ENCODE measurements at regions not wholly inside any gene's neighbourhood (a gene's known extent, or its start where the extent isn't known, plus 50 kb on each side); places are given as distances from the start of the nearest gene placed in this dataset.

- WGBS, 4 donors, result 60 to 75% (median 70%) methylated on average over 3 of the region's 3 CpGs
- TF ChIP-seq POLR2A (IDR thresholded peaks at IDR 0.05), result no peak
- TF ChIP-seq CTCF (IDR thresholded peaks at IDR 0.05), result no peak
These were observed 290.8 kb upstream of the SRRM4 start for GRCh38 chr12:118690506-118690905.

GRCh38 chr12:118694128-118694775 lies 287.1 kb upstream of the SRRM4 start:
- H3K27ac ChIP-seq, result peak overlapping the region in 3 of 12 donors; percentile 2 to 30 (median 4)
- peak in 3 of 5 donors; percentile 23 to 44 (median 34) for DNase-seq
- no peaks in the 10 kb centered on the region for H3K36me3 ChIP-seq
- WGBS, 4 donors, result 58 to 67% (median 61%) methylated on average over 11 of the region's 11 CpGs
- no peak for TF ChIP-seq CTCF (IDR thresholded peaks at IDR 0.05)
- no peak for TF ChIP-seq POLR2A (IDR thresholded peaks at IDR 0.05)
- H3K27me3 ChIP-seq, result no peaks in the 10 kb centered on the region
- peak in 2 of 4 donors; percentile 49 to 81 for ATAC-seq
- no peak overlapping the region for H3K4me3 ChIP-seq
- H3K9me3 ChIP-seq, result no peaks in the 10 kb centered on the region
- intact Hi-C loops (cut with DNase I), result no loop called here
- no peaks in the 10 kb centered on the region for H3K4me1 ChIP-seq

More at GRCh38 chr12:118690506-118690905, 290.8 kb upstream of the SRRM4 start:
- H3K36me3 ChIP-seq, result no peaks in the 10 kb centered on the region
- intact Hi-C loops (cut with DNase I), result no loop called here
- no peak overlapping the region for H3K4me3 ChIP-seq
- DNase-seq (no peak), ATAC-seq (no peak)
- no peaks in the 10 kb centered on the region for H3K27me3 ChIP-seq
- no peaks in the 10 kb centered on the region for H3K9me3 ChIP-seq
- H3K27ac ChIP-seq, result no peak overlapping the region
- no peaks in the 10 kb centered on the region for H3K4me1 ChIP-seq

- Histone ChIP-seq H3K9me3 (peaks cover 0 to 8% (median 0%) of the 10 kb centered on the region in 12 donors), H3K27me3 (no peaks in the 10 kb centered on the region), H3K4me3 (no peak overlapping the region), H3K36me3 (no peaks in the 10 kb centered on the region), H3K27ac (no peak overlapping the region), H3K4me1 (no peaks in the 10 kb centered on the region)
- WGBS, 4 donors, result 54 to 60% (median 57%) methylated on average over 5 of the region's 5 CpGs
- TF ChIP-seq CTCF (IDR thresholded peaks at IDR 0.05), result no peak
- TF ChIP-seq POLR2A (IDR thresholded peaks at IDR 0.05), result no peak
- intact Hi-C loops (cut with DNase I), result no loop called here
- ATAC-seq, result no peak
- DNase-seq, result no peak
These were observed 276.7 kb upstream of the SRRM4 start for GRCh38 chr12:118704527-118705241.

- Histone ChIP-seq H3K36me3 (no peaks in the 10 kb centered on the region), H3K4me1 (no peaks in the 10 kb centered on the region), H3K27me3 (no peaks in the 10 kb centered on the region), H3K27ac (no peak overlapping the region), H3K4me3 (no peak overlapping the region), H3K9me3 (no peaks in the 10 kb centered on the region)
- intact Hi-C loops (cut with DNase I), result no loop called here
- ATAC-seq (no peak), DNase-seq (no peak)
- TF ChIP-seq CTCF (IDR thresholded peaks at IDR 0.05), result no peak
These were observed 274.9 kb upstream of the SRRM4 start for GRCh38 chr12:118706437-118706836.
